ENCODE measurements at regions not wholly inside any gene's neighbourhood (a gene's known extent, or its start where the extent isn't known, plus 50 kb on each side); places are given as distances from the start of the nearest gene placed in this dataset.
"Not testable (repeated sequence)": the region's sequence is repeated elsewhere in the genome, so short reads cannot be mapped to it uniquely, and the experiment has no call there.

- H3K27me3 ChIP-seq (ENCODE audit: control insufficient read depth, extremely low read depth, insufficient read depth, low read length); H3K9me3 ChIP-seq (ENCODE audit: control insufficient read depth, low read depth, low read length); H3K4me1 ChIP-seq (ENCODE audit: control insufficient read depth, extremely low read depth, insufficient read depth, low read length); H3K9ac ChIP-seq (ENCODE audit: control insufficient read depth, extremely low read depth, insufficient read depth, low read length); H3K9me1 ChIP-seq (ENCODE audit: control insufficient read depth, extremely low read depth, insufficient read depth, low read length); H3K4me2 ChIP-seq (ENCODE audit: control insufficient read depth, extremely low read depth, insufficient read depth, low read depth, low read length); H3K79me2 ChIP-seq (ENCODE audit: control insufficient read depth, insufficient read depth, low read length); H2AFZ ChIP-seq (ENCODE audit: control insufficient read depth, low read length); H3K27ac ChIP-seq (ENCODE audit: control insufficient read depth, insufficient read depth, low read length); dilution Hi-C loops (cut with MboI; ENCODE audit: extremely low pct_ligation_motif_present, low sequenced_read_pairs); FAIRE-seq; H3K36me3 ChIP-seq (ENCODE audit: control insufficient read depth in 2 of 2, extremely low read depth in 1 of 2, insufficient read depth in 2 of 2, low read length in 2 of 2); H4K20me1 ChIP-seq (ENCODE audit: control insufficient read depth, extremely low read depth, insufficient read depth, low read length); H3K4me3 ChIP-seq (ENCODE audit: control insufficient read depth in 2 of 3, extremely low read depth in 1 of 3, insufficient read depth in 2 of 3, low read depth in 1 of 3, low read length in 3 of 3); DNase-seq (ENCODE audit: low read depth, low spot score): not testable (repeated sequence)
Measured at GRCh38 chr4:3910161-3910950, 144.2 kb downstream of the ADRA2C start.

DNA sequence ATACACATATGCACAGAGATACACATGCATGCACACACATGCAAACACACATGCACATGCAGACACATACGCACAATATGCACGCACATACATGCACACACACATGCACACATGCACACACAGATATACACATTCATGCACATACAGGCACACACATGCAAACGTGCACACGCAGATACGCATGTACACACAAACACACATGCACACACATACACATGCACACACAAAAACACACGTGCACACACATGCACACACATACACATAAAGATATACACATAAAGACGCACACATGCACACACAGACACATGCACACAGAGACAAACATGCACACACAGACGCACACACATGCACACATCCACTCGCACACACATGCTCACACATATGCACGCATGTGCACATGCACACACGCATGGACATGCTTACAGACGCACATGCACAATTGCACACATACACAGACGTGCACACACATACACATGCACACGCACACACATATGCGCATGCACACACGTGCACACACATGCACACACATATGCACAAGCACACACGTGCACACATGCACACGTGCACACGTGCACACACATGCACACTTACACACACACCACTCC is 145.2 kb downstream of the ADRA2C start:
- H3K27me3 ChIP-seq (ENCODE audit: control insufficient read depth, extremely low read depth, insufficient read depth, low read length), result no peaks in the 10 kb centered on the region
- FAIRE-seq (no peak), DNase-seq (ENCODE audit: low read depth, low spot score) (no peak)
- TF ChIP-seq EZH2 (IDR thresholded peaks at IDR 0.05; ENCODE audit: low read length), result no peak
- no peak overlapping the region for H2AFZ ChIP-seq (ENCODE audit: control insufficient read depth, low read length)
- peaks cover 8% of the 10 kb centered on the region for H3K9me3 ChIP-seq (ENCODE audit: control insufficient read depth, low read depth, low read length)
- no peak overlapping the region for H3K4me3 ChIP-seq (ENCODE audit: control insufficient read depth in 2 of 3, extremely low read depth in 1 of 3, insufficient read depth in 2 of 3, low read depth in 1 of 3, low read length in 3 of 3)
- H3K79me2 ChIP-seq (ENCODE audit: control insufficient read depth, insufficient read depth, low read length), result no peaks in the 10 kb centered on the region
- no peak overlapping the region for H3K27ac ChIP-seq (ENCODE audit: control insufficient read depth, insufficient read depth, low read length)
- H3K4me1 ChIP-seq (ENCODE audit: control insufficient read depth, extremely low read depth, insufficient read depth, low read length), result no peaks in the 10 kb centered on the region
- H3K4me2 ChIP-seq (ENCODE audit: control insufficient read depth, extremely low read depth, insufficient read depth, low read depth, low read length), result no peak overlapping the region
- no peaks in the 10 kb centered on the region for H4K20me1 ChIP-seq (ENCODE audit: control insufficient read depth, extremely low read depth, insufficient read depth, low read length)
- no peaks in the 10 kb centered on the region for H3K9me1 ChIP-seq (ENCODE audit: control insufficient read depth, extremely low read depth, insufficient read depth, low read length)
- no peak overlapping the region for H3K9ac ChIP-seq (ENCODE audit: control insufficient read depth, extremely low read depth, insufficient read depth, low read length)
- H3K36me3 ChIP-seq (ENCODE audit: control insufficient read depth in 2 of 2, extremely low read depth in 1 of 2, insufficient read depth in 2 of 2, low read length in 2 of 2), result no peaks in the 10 kb centered on the region
- dilution Hi-C loops (cut with MboI; ENCODE audit: extremely low pct_ligation_motif_present, low sequenced_read_pairs), result no loop called here

- H4K20me1 ChIP-seq (ENCODE audit: control insufficient read depth, extremely low read depth, insufficient read depth, low read length); DNase-seq (ENCODE audit: low read depth, low spot score); H3K4me3 ChIP-seq (ENCODE audit: control insufficient read depth in 2 of 3, extremely low read depth in 1 of 3, insufficient read depth in 2 of 3, low read depth in 1 of 3, low read length in 3 of 3); FAIRE-seq; H3K79me2 ChIP-seq (ENCODE audit: control insufficient read depth, insufficient read depth, low read length); H3K27ac ChIP-seq (ENCODE audit: control insufficient read depth, insufficient read depth, low read length); H3K9me3 ChIP-seq (ENCODE audit: control insufficient read depth, low read depth, low read length); dilution Hi-C loops (cut with MboI; ENCODE audit: extremely low pct_ligation_motif_present, low sequenced_read_pairs); H2AFZ ChIP-seq (ENCODE audit: control insufficient read depth, low read length); H3K27me3 ChIP-seq (ENCODE audit: control insufficient read depth, extremely low read depth, insufficient read depth, low read length); H3K9ac ChIP-seq (ENCODE audit: control insufficient read depth, extremely low read depth, insufficient read depth, low read length); H3K36me3 ChIP-seq (ENCODE audit: control insufficient read depth in 2 of 2, extremely low read depth in 1 of 2, insufficient read depth in 2 of 2, low read length in 2 of 2); H3K4me2 ChIP-seq (ENCODE audit: control insufficient read depth, extremely low read depth, insufficient read depth, low read depth, low read length); H3K9me1 ChIP-seq (ENCODE audit: control insufficient read depth, extremely low read depth, insufficient read depth, low read length); H3K4me1 ChIP-seq (ENCODE audit: control insufficient read depth, extremely low read depth, insufficient read depth, low read length): not testable (repeated sequence)
Measured at GRCh38 chr4:3914511-3914910, 148.3 kb downstream of the ADRA2C start.

- H4K20me1 ChIP-seq (ENCODE audit: control insufficient read depth, extremely low read depth, insufficient read depth, low read length); H3K4me1 ChIP-seq (ENCODE audit: control insufficient read depth, extremely low read depth, insufficient read depth, low read length); H3K36me3 ChIP-seq (ENCODE audit: control insufficient read depth in 2 of 2, extremely low read depth in 1 of 2, insufficient read depth in 2 of 2, low read length in 2 of 2); FAIRE-seq; H3K27me3 ChIP-seq (ENCODE audit: control insufficient read depth, extremely low read depth, insufficient read depth, low read length); H3K9me3 ChIP-seq (ENCODE audit: control insufficient read depth, low read depth, low read length); H3K4me2 ChIP-seq (ENCODE audit: control insufficient read depth, extremely low read depth, insufficient read depth, low read depth, low read length); dilution Hi-C loops (cut with MboI; ENCODE audit: extremely low pct_ligation_motif_present, low sequenced_read_pairs); H3K4me3 ChIP-seq (ENCODE audit: control insufficient read depth in 2 of 3, extremely low read depth in 1 of 3, insufficient read depth in 2 of 3, low read depth in 1 of 3, low read length in 3 of 3); H3K27ac ChIP-seq (ENCODE audit: control insufficient read depth, insufficient read depth, low read length); H2AFZ ChIP-seq (ENCODE audit: control insufficient read depth, low read length); H3K9me1 ChIP-seq (ENCODE audit: control insufficient read depth, extremely low read depth, insufficient read depth, low read length); H3K79me2 ChIP-seq (ENCODE audit: control insufficient read depth, insufficient read depth, low read length); H3K9ac ChIP-seq (ENCODE audit: control insufficient read depth, extremely low read depth, insufficient read depth, low read length); DNase-seq (ENCODE audit: low read depth, low spot score): not testable (repeated sequence)
Measured at GRCh38 chr4:3919509-3919908, 153.3 kb downstream of the ADRA2C start.

- H3K27me3 ChIP-seq (ENCODE audit: control insufficient read depth, extremely low read depth, insufficient read depth, low read length); H3K4me1 ChIP-seq (ENCODE audit: control insufficient read depth, extremely low read depth, insufficient read depth, low read length); H3K4me3 ChIP-seq (ENCODE audit: control insufficient read depth in 2 of 3, extremely low read depth in 1 of 3, insufficient read depth in 2 of 3, low read depth in 1 of 3, low read length in 3 of 3); H4K20me1 ChIP-seq (ENCODE audit: control insufficient read depth, extremely low read depth, insufficient read depth, low read length); FAIRE-seq; H3K36me3 ChIP-seq (ENCODE audit: control insufficient read depth in 2 of 2, extremely low read depth in 1 of 2, insufficient read depth in 2 of 2, low read length in 2 of 2); dilution Hi-C loops (cut with MboI; ENCODE audit: extremely low pct_ligation_motif_present, low sequenced_read_pairs); H2AFZ ChIP-seq (ENCODE audit: control insufficient read depth, low read length); H3K4me2 ChIP-seq (ENCODE audit: control insufficient read depth, extremely low read depth, insufficient read depth, low read depth, low read length); DNase-seq (ENCODE audit: low read depth, low spot score); H3K9me1 ChIP-seq (ENCODE audit: control insufficient read depth, extremely low read depth, insufficient read depth, low read length); H3K9ac ChIP-seq (ENCODE audit: control insufficient read depth, extremely low read depth, insufficient read depth, low read length); H3K9me3 ChIP-seq (ENCODE audit: control insufficient read depth, low read depth, low read length); H3K79me2 ChIP-seq (ENCODE audit: control insufficient read depth, insufficient read depth, low read length); H3K27ac ChIP-seq (ENCODE audit: control insufficient read depth, insufficient read depth, low read length): not testable (repeated sequence)
Measured at GRCh38 chr4:3921902-3922301, 155.7 kb downstream of the ADRA2C start.
